CD4-positive, alpha-beta memory T cell (primary cell): ENCODE measurements at regions not wholly inside any gene's neighbourhood (a gene's known extent, or its start where the extent isn't known, plus 50 kb on each side); places are given as distances from the start of the nearest gene placed in this dataset.

ENCODE experiments used
- CTCF ChIA-PET: fragments of 350-600 bp; sonication (Branson Sonifier 250); formaldehyde crosslinking; loops from one replicate; lab custom pipeline; 2021; ENCODE audit warnings: inconsistent platforms; ENCODE audit not compliant: partially characterized antibody; lab: Charles Lee
- POLR2A ChIA-PET: fragments of 350-600 bp; sonication (Branson Sonifier 250); formaldehyde crosslinking; loops from one replicate; lab custom pipeline; 2021; ENCODE audit not compliant: partially characterized antibody; lab: Charles Lee
- DNase-seq, 5 donors: peaks; one replicate each; pipeline versions ENCODE4 v3.0.0 to v3.0.0-alpha.2; 2020 to 2022; ENCODE audit warnings: mixed read lengths in 1 of 5
- H3K27ac ChIP-seq: one replicate; pipeline ENCODE4 v1.7.0; 2013; ENCODE audit warnings: low read depth, low read length
- H3K27me3 ChIP-seq: 2 replicates; pipeline ENCODE4 v1.7.0; 2013; ENCODE audit warnings: mild to moderate bottlenecking, low read length, moderate library complexity; ENCODE audit not compliant: insufficient read depth
- H3K36me3 ChIP-seq: 2 replicates; pipeline ENCODE4 v1.7.0; 2013; ENCODE audit warnings: mild to moderate bottlenecking, low read length, moderate library complexity; ENCODE audit not compliant: insufficient read depth
- H3K4me1 ChIP-seq: 2 replicates; pipeline ENCODE4 v1.7.0; 2013; ENCODE audit warnings: mild to moderate bottlenecking, low read length, moderate library complexity; ENCODE audit not compliant: insufficient read depth
- H3K4me3 ChIP-seq, 2 donors: one replicate each; pipeline ENCODE4 v1.7.0; 2013; ENCODE audit warnings: low read length in 2 of 2, mild to moderate bottlenecking in 1 of 2
- H3K9me3 ChIP-seq, 2 donors: one replicate each; pipeline ENCODE4 v1.7.0; 2013; ENCODE audit warnings: low read length in 2 of 2, control low read depth in 1 of 2; ENCODE audit not compliant: control insufficient read depth in 1 of 2
- H3K27ac Mint-ChIP-seq, 7 donors: one replicate each; pipeline ENCODE4 v1.8.0; 2020 to 2021; ENCODE audit warnings: mixed read lengths in 7 of 7, mild to moderate bottlenecking in 6 of 7, inconsistent platforms in 3 of 7, moderate library complexity in 3 of 7
- H3K27me3 Mint-ChIP-seq, 2 donors: one replicate each; pipeline ENCODE4 v1.8.0; 2020 to 2021; ENCODE audit warnings: mixed read lengths in 2 of 2
- H3K36me3 Mint-ChIP-seq, 2 donors: one replicate each; pipeline ENCODE4 v1.8.0; 2020 to 2021; ENCODE audit warnings: mixed read lengths in 2 of 2, inconsistent platforms in 1 of 2, mild to moderate bottlenecking in 1 of 2
- H3K4me1 Mint-ChIP-seq, 4 donors: one replicate each; pipeline ENCODE4 v1.8.0; 2020 to 2021; ENCODE audit warnings: mixed read lengths in 4 of 4, mild to moderate bottlenecking in 1 of 4
- H3K4me3 Mint-ChIP-seq, 8 donors: one replicate each; pipeline ENCODE4 v1.8.0; 2020 to 2021; ENCODE audit warnings: mixed read lengths in 8 of 8, mild to moderate bottlenecking in 7 of 8, moderate library complexity in 6 of 8, inconsistent platforms in 3 of 8
- H3K9me3 Mint-ChIP-seq, 8 donors: one replicate each; pipeline ENCODE4 v1.8.0; 2020 to 2021; ENCODE audit warnings: mixed read lengths in 8 of 8, mild to moderate bottlenecking in 5 of 8, inconsistent platforms in 3 of 8, moderate library complexity in 1 of 8
- intact Hi-C: fragments of 100-400 bp; cut with micrococcal nuclease; formaldehyde crosslinking; loops from one replicate; pipeline ENCODE4 v1.15.1; 2023

- ChIA-PET POLR2A (no interaction called here), CTCF (no interaction called here)
- Mint-ChIP-seq H3K27me3 (peaks cover 0 to 5% of the 10 kb centered on the region in 2 donors), H3K36me3 (no peaks in the 10 kb centered on the region), H3K9me3 (peaks cover 0 to 3% (median 0%) of the 10 kb centered on the region in 8 donors), H3K4me3 (no peak overlapping the region), H3K27ac (no peak overlapping the region), H3K4me1 (no peaks in the 10 kb centered on the region)
- intact Hi-C loops, result no loop called here
- no peaks in the 10 kb centered on the region for H3K4me1 ChIP-seq
- no peaks in the 10 kb centered on the region for H3K9me3 ChIP-seq
- H3K27ac ChIP-seq, result no peak overlapping the region
- no peaks in the 10 kb centered on the region for H3K36me3 ChIP-seq
- no peaks in the 10 kb centered on the region for H3K27me3 ChIP-seq
- no peak overlapping the region for H3K4me3 ChIP-seq
- DNase-seq, result no peak
Measured at GRCh38 chrX:20637351-20637750, 370.6 kb upstream of the RPS6KA3 start.

- CTCF ChIA-PET, result no interaction called here
- H3K27me3 Mint-ChIP-seq, result no peaks in the 10 kb centered on the region
- no peak overlapping the region for H3K4me3 Mint-ChIP-seq
- Histone ChIP-seq H3K4me1 (no peaks in the 10 kb centered on the region), H3K36me3 (no peaks in the 10 kb centered on the region), H3K4me3 (no peak overlapping the region), H3K9me3 (no peaks in the 10 kb centered on the region), H3K27me3 (no peaks in the 10 kb centered on the region), H3K27ac (no peak overlapping the region)
- no peak overlapping the region for H3K27ac Mint-ChIP-seq
- DNase-seq, result no peak
- no peaks in the 10 kb centered on the region for H3K4me1 Mint-ChIP-seq
- intact Hi-C loops, result no loop called here
- no peaks in the 10 kb centered on the region for H3K36me3 Mint-ChIP-seq
- POLR2A ChIA-PET, result no interaction called here
- no peaks in the 10 kb centered on the region for H3K9me3 Mint-ChIP-seq
Measured at GRCh38 chrX:20633451-20633850, 366.7 kb upstream of the RPS6KA3 start.

- H3K27ac ChIP-seq, result no peak overlapping the region
- Mint-ChIP-seq H3K27me3 (no peaks in the 10 kb centered on the region), H3K4me1 (no peaks in the 10 kb centered on the region), H3K4me3 (no peak overlapping the region), H3K36me3 (no peaks in the 10 kb centered on the region), H3K27ac (no peak overlapping the region), H3K9me3 (peaks cover 0 to 5% (median 0%) of the 10 kb centered on the region in 8 donors)
- no peaks in the 10 kb centered on the region for H3K9me3 ChIP-seq
- no peaks in the 10 kb centered on the region for H3K36me3 ChIP-seq
- no peaks in the 10 kb centered on the region for H3K27me3 ChIP-seq
- intact Hi-C loops, result no loop called here
- no peaks in the 10 kb centered on the region for H3K4me1 ChIP-seq
- ChIA-PET POLR2A (no interaction called here), CTCF (no interaction called here)
- DNase-seq, result no peak
- H3K4me3 ChIP-seq, result no peak overlapping the region
Measured at GRCh38 chrX:20623448-20623847, 356.7 kb upstream of the RPS6KA3 start.

GRCh38 chrX:20620306-20620705 lies 353.6 kb upstream of the RPS6KA3 start:
- DNase-seq, result no peak
- intact Hi-C loops, result no loop called here
- POLR2A ChIA-PET, result no interaction called here
- no peak overlapping the region for H3K4me3 Mint-ChIP-seq
- CTCF ChIA-PET, result no interaction called here
- peaks cover under 1% of the 10 kb centered on the region in 2 donors for H3K27me3 Mint-ChIP-seq
- peaks cover 0 to 5% (median 0%) of the 10 kb centered on the region in 8 donors for H3K9me3 Mint-ChIP-seq
- Histone ChIP-seq H3K4me3 (no peak overlapping the region), H3K36me3 (no peaks in the 10 kb centered on the region), H3K4me1 (no peaks in the 10 kb centered on the region), H3K27ac (no peak overlapping the region), H3K9me3 (no peaks in the 10 kb centered on the region), H3K27me3 (no peaks in the 10 kb centered on the region)
- no peaks in the 10 kb centered on the region for H3K4me1 Mint-ChIP-seq
- no peak overlapping the region for H3K27ac Mint-ChIP-seq
- no peaks in the 10 kb centered on the region for H3K36me3 Mint-ChIP-seq

GRCh38 chrX:20609916-20610415 lies 343.3 kb upstream of the RPS6KA3 start:
- H3K9me3 ChIP-seq, result no peaks in the 10 kb centered on the region
- H3K4me1 ChIP-seq, result no peaks in the 10 kb centered on the region
- Mint-ChIP-seq H3K4me3 (no peak overlapping the region), H3K36me3 (no peaks in the 10 kb centered on the region), H3K4me1 (no peaks in the 10 kb centered on the region), H3K27me3 (peaks cover 4 to 6% of the 10 kb centered on the region in 2 donors), H3K27ac (no peak overlapping the region), H3K9me3 (peaks cover 0 to 2% (median 0%) of the 10 kb centered on the region in 8 donors)
- POLR2A ChIA-PET, result no interaction called here
- no peaks in the 10 kb centered on the region for H3K36me3 ChIP-seq
- H3K27ac ChIP-seq, result no peak overlapping the region
- no peak overlapping the region for H3K4me3 ChIP-seq
- intact Hi-C loops, result no loop called here
- no peak for DNase-seq
- CTCF ChIA-PET, result interaction anchor here (1.3 kb wide), 1 partner anchor 10 kb away, joined by 3 read pairs; no protein-coding TSS in a partner anchor
- H3K27me3 ChIP-seq, result no peaks in the 10 kb centered on the region

- peaks cover 6% of the 10 kb centered on the region in 2 donors for H3K27me3 Mint-ChIP-seq
- no peaks in the 10 kb centered on the region for H3K27me3 ChIP-seq
- H3K4me3 Mint-ChIP-seq, result no peak overlapping the region
- no peak for DNase-seq
- H3K9me3 ChIP-seq, result no peaks in the 10 kb centered on the region
- no peak overlapping the region for H3K27ac ChIP-seq
- CTCF ChIA-PET, result no interaction called here
- no peak overlapping the region for H3K27ac Mint-ChIP-seq
- no peaks in the 10 kb centered on the region for H3K9me3 Mint-ChIP-seq
- H3K36me3 ChIP-seq, result no peaks in the 10 kb centered on the region
- no peak overlapping the region for H3K4me3 ChIP-seq
- intact Hi-C loops, result no loop called here
- POLR2A ChIA-PET, result no interaction called here
- H3K4me1 Mint-ChIP-seq, result no peaks in the 10 kb centered on the region
- H3K4me1 ChIP-seq, result no peaks in the 10 kb centered on the region
- H3K36me3 Mint-ChIP-seq, result no peaks in the 10 kb centered on the region
Measured at GRCh38 chrX:20606831-20607230, 340.1 kb upstream of the RPS6KA3 start.

- H3K9me3 Mint-ChIP-seq, result no peaks in the 10 kb centered on the region
- H3K27me3 ChIP-seq, result no peaks in the 10 kb centered on the region
- DNase-seq, result no peak
- H3K4me1 Mint-ChIP-seq, result no peaks in the 10 kb centered on the region
- no peaks in the 10 kb centered on the region for H3K36me3 Mint-ChIP-seq
- no peaks in the 10 kb centered on the region for H3K9me3 ChIP-seq
- H3K27ac ChIP-seq, result no peak overlapping the region
- peaks cover 1% of the 10 kb centered on the region in 2 donors for H3K27me3 Mint-ChIP-seq
- intact Hi-C loops, result no loop called here
- ChIA-PET POLR2A (no interaction called here), CTCF (no interaction called here)
- no peaks in the 10 kb centered on the region for H3K4me1 ChIP-seq
- H3K27ac Mint-ChIP-seq, result peak overlapping the region in 1 of 7 donors; percentile 60
- H3K4me3 Mint-ChIP-seq, result no peak overlapping the region
- H3K4me3 ChIP-seq, result no peak overlapping the region
- H3K36me3 ChIP-seq, result no peaks in the 10 kb centered on the region
Measured at GRCh38 chrX:20596856-20597255, 330.1 kb upstream of the RPS6KA3 start.
